Skin epidermis (tissue), 12 donors: ENCODE measurements at regions not wholly inside any gene's neighbourhood (a gene's known extent, or its start where the extent isn't known, plus 50 kb on each side); places are given as distances from the start of the nearest gene placed in this dataset.
"Not testable (repeated sequence)": the region's sequence is repeated elsewhere in the genome, so short reads cannot be mapped to it uniquely, and the experiment has no call there.

ENCODE experiments used
- H3K27ac ChIP-seq, 21 experiments: fragments of 200-600 bp; sonication (generic) in 11 of 21; one replicate each; pipeline ENCODE4 v1.5.0; 2020; ENCODE audit warnings: mild to moderate bottlenecking in 3 of 21, inconsistent platforms in 2 of 21, moderate library complexity in 2 of 21
- H3K4me3 ChIP-seq, 7 experiments: fragments of 200-600 bp; sonication (generic) in 2 of 7; one replicate each; pipeline ENCODE4 v1.5.0; 2020; ENCODE audit warnings: inconsistent platforms in 2 of 7, mild to moderate bottlenecking in 2 of 7, moderate library complexity in 1 of 7

DNA sequence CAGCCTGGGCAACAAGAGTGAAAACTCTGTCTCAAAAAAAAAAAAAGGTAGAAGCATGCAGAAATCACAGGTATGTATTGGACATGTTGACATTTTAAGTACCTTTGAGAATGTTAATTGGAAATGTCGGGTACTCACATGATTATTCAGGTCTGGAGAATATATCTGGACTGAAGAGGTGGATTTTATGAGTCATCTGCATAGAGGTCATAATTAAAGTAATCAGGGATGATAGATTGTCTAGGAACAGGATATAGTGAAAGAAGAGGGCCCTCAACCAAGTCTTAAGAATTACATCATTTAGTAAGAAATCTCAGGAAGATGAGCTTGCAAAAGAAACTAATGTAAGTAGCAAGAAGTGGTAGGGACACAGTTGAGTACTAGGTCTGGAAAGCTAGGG is 212.5 kb downstream of the UTRN start:
- Histone ChIP-seq H3K27ac (no peak overlapping the region), H3K4me3 (no peak overlapping the region)

DNA sequence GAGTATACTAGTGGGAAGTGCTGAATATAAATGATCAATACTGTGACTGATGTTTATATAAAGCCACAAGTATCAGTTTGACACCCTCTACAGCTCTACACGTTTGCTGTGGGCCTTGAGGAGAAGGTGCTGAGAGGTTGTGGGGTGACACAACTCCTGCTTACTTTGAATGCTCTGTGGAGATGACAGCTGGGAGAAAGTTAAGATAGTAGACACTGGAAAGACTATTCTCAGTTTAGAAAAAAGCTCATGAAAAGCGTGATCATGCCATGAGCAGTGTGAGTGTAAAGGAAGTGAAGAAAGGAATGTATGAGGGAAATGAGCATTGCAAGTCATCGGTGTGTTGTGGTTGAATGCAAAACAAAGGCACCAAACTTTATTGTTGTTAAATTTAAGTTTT is 215.8 kb downstream of the UTRN start:
- Histone ChIP-seq H3K4me3 (no peak overlapping the region), H3K27ac (no peak overlapping the region)

DNA sequence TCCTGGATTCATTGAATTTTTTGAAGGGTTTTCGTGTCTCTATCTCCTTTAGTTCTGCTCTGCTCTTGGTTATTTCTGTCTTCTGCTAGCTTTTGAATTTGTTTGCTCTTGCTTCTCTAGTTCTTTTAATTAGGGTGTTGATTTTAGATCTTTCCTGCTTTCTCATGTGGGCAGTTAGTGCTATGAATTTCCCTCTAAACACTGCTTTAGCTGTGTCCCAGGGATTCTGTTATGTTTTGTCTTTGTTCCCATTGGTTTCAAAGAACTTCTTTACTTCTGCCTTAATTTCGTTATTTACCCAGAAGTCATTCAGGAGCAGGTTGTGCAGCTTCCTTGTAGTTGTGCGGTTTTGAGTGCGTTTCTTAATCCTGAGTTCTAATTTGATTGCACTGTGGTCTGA is 220.1 kb downstream of the UTRN start:
- not testable (repeated sequence) for H3K27ac ChIP-seq, H3K4me3 ChIP-seq

DNA sequence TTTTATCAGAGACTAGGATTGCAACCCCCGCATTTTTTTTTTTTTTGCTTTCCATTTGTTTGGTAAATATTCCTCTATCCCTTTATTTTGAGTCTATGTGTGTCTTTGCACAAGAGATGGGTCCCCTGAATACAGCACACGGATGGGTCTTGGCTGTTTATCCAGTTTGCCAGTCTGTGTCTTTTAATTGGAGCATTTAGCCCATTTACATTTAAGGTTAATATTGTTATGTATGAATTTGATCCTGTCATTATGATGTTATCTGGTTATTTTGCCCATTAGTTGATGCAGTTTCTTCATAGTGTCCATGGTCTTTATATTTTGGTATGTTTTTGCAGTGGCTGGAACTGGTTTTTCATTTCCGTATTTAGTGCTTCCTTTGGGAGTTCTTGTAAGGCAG is 220.9 kb downstream of the UTRN start:
- H3K4me3 ChIP-seq, H3K27ac ChIP-seq: not testable (repeated sequence)

DNA sequence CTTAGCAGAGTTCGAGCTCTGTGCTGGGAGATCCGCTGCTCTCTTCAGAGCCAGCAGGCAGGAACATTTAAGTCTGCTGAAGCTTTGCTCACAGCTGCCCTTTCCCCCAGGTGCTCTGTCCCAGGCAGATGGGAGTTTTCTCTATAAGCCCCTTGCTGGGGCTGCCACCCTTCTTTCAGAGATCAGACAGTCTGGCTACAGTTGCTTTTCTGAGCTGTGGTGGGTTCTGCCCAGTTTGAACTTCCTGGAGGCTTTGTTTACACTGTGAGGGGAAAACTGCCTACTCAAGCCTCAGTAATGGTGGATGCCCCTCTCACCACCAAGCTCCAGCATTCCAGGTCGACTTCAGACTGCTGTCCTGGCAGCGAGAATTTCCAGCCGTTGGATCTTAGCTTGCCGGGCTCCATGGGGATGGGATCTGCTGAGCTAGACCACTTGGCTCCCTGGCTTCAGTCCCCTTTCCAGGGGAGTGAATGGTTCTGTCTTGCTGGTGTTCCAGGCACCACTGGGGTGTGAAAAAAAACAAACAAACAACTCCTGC is 222.7 kb downstream of the UTRN start:
- H3K27ac ChIP-seq = not testable (repeated sequence)

DNA sequence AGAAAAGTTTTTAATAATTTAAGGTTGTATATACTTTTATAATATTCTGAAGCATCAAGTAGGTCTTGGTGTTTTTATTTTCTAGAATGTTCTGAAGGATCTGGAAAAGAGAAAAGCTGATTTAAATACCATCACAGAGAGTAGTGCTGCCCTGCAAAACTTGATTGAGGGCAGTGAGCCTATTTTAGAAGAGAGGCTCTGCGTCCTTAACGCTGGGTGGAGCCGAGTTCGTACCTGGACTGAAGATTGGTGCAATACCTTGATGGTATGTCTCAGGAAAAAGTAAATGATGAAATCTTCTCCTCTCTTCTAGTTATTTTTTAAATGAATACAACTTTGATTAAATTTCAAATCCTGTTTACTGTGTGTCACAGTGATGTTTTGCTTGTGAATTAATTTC is 225.7 kb downstream of the UTRN start:
- no peak overlapping the region for H3K4me3 ChIP-seq
- no peak overlapping the region for H3K27ac ChIP-seq

More for the DNA sequence above, 222.7 kb downstream of the UTRN start:
- not testable (repeated sequence) for H3K4me3 ChIP-seq

DNA sequence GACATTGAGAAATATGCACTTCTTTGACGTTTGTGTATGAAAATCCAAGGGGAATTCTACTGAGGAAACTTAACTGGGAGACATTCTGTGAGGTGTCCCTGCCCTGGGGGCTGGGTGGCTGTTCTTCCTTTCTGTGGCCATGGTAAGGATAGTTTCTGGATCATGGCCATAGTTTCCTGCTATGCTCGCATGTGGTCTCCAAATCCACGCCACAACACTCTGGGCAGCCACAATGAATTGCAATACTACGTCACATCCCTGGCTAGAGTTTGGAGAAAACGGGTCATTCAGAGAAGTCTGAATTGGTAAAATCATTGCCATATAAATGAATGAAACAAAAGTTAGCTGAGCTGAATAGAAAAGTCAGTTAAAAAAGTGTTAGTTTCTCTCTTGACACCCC is 230.6 kb downstream of the UTRN start:
- no peak overlapping the region for H3K27ac ChIP-seq

DNA sequence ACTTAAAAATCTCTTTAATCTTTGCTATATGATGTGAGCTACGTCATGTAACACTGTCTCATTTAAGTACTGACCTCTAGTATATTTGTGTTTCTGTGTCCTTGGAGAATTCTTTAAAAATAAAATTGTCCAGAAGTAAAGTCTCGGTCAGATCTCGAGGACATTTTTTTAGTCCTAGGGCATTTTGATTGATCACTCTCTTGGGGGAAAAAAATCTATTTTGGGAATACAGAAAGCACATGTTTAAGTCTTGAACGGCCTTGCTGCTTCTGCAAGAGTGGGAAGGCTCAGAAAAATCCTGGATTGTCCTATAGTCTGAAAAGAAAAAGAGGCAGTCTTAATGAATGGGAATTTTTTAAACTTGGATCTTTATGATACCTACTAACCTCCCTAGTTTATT is 234.3 kb downstream of the UTRN start:
- H3K4me3 ChIP-seq = no peak overlapping the region
- H3K27ac ChIP-seq = no peak overlapping the region

More for the DNA sequence above, 230.6 kb downstream of the UTRN start:
- no peak overlapping the region for H3K4me3 ChIP-seq

DNA sequence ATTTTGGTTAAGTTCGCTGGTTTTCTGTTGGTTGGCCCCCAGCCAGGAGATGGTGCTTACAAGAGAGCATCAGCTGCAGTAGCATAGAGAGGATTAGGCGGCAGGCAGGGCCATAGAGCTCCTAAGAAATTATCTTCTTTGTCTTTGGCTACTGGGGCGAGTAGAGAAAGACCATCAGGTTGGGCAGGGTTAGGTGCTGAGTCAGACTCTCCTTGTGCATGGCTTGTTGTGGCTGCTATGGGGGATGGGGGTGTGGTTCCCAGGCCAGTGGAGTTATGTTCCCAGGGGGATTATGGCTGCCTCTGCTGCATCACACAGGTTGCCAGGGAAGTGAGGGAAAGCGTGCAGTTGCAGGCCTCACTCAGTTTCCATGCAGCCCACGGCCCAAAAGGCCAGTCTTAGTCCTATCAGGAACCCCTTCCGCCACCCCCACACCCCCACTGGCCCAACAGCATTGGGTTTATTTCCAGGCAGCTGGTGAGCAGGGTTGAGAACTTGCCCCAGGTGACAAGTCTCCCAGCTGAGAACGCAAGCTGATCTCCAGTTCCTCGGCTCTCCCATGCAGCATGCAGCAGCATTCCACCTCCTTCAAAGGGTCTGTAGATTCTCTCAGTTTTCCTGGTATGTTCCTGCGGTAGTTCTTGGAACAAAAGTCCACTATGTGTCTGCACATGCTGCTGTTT is 243.7 kb downstream of the UTRN start:
- H3K27ac ChIP-seq = no peak overlapping the region

DNA sequence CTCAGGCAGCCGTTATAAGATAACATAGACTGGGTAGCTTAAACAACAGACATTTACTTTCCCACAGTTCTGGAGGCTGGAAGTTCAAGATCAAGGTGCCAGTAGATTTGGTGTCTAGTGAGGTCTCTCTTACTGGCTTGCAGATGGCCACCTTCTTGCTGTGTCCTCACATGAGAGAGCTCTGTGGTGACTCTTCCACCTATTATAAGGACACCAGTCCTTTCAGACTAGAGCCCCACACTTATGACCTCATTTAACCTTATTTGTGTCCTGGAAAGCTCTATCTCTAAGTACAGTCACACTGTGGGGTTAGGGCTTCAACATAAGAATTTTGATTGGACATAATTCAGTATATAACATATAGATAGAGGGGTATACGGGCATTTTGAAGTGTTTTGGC is 245.0 kb downstream of the UTRN start:
- no peak overlapping the region for H3K27ac ChIP-seq
- no peak overlapping the region for H3K4me3 ChIP-seq

More for the DNA sequence above, 243.7 kb downstream of the UTRN start:
- no peak overlapping the region for H3K4me3 ChIP-seq

DNA sequence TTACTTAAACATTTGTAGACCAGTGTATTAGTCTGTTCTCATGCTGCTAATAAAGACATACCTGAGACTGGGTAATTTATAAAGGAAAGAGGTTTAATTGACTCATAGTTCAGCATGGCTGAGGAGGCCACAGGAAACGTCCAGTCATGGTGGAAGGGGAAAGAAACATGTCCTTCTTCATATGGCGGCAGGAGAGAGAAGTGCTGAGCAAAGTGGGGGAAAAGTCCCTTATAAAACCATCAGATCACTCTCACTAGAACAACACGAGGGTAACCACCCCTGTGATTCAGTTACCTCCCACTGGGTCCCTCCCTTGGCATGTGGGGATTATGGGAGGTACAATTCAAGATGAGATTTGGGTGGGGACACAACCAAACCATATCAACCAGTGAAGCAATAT is 247.1 kb downstream of the UTRN start:
- not testable (repeated sequence) for H3K4me3 ChIP-seq, H3K27ac ChIP-seq

DNA sequence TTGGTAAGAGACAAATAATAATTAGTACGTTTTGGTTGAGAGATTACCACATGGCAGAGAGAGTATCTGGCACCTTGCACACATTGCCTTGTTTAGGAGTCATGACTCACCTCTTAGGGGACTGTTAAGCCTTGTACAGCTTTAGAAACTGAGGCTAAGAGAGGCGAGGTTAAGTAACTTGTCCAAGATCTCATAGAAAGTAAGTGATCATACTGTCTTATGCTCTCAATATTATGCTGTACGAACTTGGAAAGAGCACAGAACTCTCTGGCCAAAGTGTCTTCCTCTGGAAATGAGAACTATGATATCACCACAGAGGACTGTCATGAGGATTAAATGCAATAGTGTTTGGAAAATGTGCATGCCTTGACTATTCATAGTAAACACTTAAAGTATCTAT is 249.0 kb downstream of the UTRN start:
- Histone ChIP-seq H3K4me3 (no peak overlapping the region), H3K27ac (no peak overlapping the region)

DNA sequence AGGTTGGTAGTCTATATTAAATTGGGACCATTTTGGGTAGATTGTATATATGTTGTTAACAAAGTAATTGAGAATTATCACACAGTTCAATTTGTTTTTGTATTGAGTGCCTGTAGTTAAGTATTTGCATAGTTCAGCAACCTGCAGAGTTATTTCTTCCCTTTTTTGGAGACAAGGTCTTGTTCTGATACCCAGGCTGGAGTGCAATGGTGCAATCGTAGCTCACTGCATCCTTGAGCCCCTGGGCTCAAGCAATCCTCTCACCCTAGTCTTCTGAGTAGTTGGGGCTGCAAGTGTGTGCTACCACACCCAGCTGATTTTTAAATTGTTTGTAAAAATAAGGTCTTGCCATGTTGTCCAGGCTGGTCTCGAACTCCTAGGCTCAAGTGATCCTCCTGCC is 250.5 kb downstream of the UTRN start:
- no peak overlapping the region for H3K27ac ChIP-seq
- H3K4me3 ChIP-seq = no peak overlapping the region

DNA sequence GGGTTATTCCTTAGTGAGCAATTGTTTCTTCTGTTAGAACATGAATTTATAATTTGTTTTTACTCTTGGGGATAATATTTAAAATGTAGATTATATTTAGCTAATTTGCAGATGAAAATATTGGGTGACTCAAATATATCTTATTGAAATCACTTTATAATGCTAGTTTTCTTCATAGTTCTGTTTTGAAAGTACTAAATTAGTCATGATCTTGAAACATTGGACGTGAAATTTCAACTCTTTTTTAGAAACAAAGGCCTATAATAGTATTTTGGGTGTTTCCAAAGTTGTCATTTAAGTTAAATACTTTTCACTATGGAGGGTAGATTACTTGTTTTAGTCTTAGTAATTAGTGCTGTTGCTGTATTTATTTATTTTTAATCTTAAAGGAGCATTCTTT is 250.9 kb downstream of the UTRN start:
- H3K4me3 ChIP-seq = no peak overlapping the region

DNA sequence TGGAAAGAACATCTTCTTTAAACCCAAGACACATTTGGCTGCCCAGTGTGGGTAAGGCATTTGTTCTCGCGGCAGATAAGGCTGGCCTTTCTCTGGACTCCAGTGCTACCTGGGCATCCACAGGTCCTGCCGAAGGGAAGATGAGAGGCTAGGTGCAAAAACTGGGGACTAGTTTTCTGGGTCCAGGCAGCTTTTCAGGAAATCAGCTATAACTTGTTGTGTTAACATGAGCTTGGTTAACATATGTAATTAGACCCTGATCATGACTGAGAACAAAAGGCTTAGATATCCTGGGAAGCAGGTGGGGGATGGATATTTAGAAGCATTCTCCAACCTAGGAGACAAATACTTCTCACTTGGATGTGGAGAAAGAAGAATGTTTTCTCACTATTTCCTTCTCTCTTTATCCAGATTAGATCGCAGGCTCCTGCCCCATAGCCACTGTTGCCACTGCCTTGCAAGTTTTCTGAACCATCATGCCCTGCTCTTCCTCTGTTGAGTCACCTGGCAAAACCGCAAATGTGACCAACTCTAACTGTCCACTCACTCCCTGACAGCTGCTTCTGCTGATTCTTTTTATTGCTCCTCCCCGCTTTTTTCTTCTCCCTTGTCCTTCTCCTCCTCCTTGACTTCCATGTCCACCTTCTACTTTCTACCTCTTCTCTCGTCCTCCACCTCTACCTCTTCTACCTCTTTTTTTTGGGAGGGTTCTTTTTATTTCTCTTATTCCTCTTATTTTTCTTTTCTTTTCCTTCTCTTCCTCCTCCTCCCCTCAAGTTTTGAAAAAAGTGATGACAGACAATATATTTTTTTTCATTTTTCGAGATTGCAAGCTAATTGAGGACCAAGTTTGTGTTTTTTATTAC is 258.1 kb downstream of the UTRN start:
- Histone ChIP-seq H3K4me3 (no peak overlapping the region), H3K27ac (no peak overlapping the region)

More for the DNA sequence above, 250.9 kb downstream of the UTRN start:
- H3K27ac ChIP-seq = no peak overlapping the region

DNA sequence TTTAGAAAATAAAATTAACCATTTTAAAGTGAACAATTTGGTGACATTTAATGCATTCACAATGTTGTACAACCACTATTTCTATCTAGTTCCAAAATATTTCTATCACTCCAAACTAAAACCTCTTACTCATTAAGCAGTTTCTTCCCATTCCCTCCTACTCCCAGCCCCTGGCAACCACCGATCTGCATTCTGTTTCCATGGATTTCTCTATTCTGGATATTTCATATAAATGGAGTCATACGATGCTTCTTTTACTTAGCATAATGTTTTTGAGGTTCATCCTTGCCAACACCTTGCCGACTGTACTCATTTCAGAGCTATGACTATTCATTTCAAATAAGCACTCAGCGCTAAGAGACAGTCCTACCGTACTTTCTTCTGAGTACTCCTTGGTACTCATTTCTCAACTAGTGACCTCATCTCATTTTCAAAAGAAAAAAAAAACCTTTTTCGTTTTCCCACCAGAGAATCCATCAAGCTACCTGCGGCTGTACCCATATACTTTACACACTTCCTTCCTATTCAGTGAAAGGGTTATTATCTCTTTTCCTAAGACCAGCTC is 259.2 kb downstream of the UTRN start:
- H3K4me3 ChIP-seq = no peak overlapping the region
- no peak overlapping the region for H3K27ac ChIP-seq

DNA sequence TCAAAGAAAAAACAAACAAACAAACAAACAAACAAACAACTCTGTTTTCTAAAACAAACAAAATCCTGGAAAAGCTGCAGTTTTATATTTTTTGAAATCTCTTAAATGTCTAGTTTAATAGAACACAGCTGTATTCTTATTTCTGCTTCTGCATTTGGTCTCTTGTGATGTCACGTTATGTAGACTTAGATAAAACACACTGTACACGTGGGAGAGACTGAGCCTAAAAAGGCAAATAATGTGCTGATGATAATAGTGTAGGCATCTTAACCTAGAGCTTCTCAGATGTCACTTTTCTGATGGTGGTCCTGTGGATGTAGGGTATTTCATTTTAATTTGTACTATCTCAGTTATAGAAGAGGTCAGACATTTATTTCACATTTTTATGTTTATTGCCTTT is 261.7 kb downstream of the UTRN start:
- Histone ChIP-seq H3K27ac (no peak overlapping the region), H3K4me3 (no peak overlapping the region)

DNA sequence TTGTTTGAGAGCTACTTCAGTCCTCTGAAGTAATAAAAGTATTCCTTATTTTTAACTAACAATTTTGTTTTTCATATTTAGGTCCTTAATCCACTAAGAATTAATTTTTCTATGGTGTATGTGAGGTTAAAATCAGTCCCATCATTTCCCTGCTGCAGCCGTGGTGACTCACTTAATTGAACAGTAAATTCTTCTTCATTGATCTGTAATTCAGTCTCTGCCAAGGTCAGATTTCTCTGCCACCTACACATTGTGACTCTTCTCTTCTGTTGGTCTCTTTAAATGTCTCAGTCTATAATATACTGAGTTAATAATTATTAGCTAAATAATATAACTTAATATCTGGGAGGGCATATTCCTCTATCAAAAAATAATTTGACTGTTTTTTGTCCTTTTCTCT is 262.3 kb downstream of the UTRN start:
- Histone ChIP-seq H3K4me3 (no peak overlapping the region), H3K27ac (no peak overlapping the region)

DNA sequence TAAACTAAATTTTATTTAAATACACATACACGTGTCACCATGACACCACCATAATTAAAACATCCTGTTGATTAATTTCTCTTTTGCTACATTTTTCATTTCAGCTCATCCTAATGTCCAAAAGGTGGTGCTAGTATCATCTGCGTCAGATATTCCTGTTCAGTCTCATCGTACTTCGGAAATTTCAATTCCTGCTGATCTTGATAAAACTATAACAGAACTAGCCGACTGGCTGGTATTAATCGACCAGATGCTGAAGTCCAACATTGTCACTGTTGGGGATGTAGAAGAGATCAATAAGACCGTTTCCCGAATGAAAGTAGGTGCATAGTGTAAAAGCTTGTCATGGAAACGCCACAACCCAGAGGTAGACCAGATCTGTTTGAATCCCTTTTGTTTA is 263.4 kb downstream of the UTRN start:
- Histone ChIP-seq H3K4me3 (no peak overlapping the region), H3K27ac (no peak overlapping the region)

DNA sequence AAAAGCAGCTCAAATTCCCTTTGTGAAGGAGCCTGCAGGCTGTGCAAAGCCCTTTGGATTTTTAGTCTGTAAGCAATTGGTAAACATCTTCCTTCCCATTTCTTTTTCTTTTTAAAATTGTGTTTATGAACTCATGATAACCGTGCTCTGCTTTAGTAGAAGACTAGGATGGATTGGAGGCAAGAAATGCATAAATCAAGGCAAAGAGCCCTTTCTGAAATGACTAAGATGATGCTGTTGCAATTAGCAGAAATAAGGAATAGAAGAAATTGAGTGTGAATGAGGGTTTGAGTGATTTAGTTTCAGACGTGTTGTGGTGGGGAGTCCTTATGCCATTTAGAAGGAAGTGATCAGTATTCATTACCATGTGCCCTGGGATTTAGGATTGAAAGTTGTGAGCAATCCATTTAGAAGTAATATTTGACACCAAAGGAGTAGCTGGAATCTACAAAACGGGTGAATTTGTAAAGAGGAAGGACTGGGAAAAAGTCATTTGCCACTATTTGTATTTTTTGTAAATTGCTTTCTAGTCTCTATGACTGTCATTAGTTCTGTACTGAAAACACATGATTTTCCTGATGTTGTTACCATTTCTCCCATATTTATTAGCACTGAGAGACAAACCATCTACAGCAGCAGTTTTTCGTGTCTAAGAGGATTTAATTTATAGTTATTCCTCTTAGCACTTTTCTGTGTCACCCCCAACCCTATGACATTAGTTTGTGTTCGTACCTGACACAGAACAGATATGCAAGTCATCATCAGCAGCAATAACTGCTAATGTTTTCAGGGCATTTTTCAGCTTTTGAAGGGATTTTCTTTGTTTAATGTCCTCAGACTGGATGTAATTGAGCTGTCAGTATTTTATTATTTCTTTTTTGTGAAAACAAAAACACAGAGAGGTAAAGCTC is 265.0 kb downstream of the UTRN start:
- Histone ChIP-seq H3K4me3 (no peak overlapping the region), H3K27ac (no peak overlapping the region)
